ENCODE measurements at regions not wholly inside any gene's neighbourhood (a gene's known extent, or its start where the extent isn't known, plus 50 kb on each side); places are given as distances from the start of the nearest gene placed in this dataset.

- TF ChIP-seq, protein P1, sequence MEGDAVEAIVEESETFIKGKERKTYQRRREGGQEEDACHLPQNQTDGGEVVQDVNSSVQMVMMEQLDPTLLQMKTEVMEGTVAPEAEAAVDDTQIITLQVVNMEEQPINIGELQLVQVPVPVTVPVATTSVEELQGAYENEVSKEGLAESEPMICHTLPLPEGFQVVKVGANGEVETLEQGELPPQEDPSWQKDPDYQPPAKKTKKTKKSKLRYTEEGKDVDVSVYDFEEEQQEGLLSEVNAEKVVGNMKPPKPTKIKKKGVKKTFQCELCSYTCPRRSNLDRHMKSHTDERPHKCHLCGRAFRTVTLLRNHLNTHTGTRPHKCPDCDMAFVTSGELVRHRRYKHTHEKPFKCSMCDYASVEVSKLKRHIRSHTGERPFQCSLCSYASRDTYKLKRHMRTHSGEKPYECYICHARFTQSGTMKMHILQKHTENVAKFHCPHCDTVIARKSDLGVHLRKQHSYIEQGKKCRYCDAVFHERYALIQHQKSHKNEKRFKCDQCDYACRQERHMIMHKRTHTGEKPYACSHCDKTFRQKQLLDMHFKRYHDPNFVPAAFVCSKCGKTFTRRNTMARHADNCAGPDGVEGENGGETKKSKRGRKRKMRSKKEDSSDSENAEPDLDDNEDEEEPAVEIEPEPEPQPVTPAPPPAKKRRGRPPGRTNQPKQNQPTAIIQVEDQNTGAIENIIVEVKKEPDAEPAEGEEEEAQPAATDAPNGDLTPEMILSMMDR (IDR thresholded peaks at IDR 0.05; ENCODE audit: low read depth, low read length): no peak
- in situ Hi-C loops (cut with HindIII; ENCODE audit: low sequenced_read_pairs): no loop called here
- peak; percentile 28 for DNase-seq (ENCODE audit: low read depth, low spot score)
- no peak overlapping the region for H3K4me3 ChIP-seq (ENCODE audit: low read depth, low read length)
Observed at GRCh38 chr7:82701949-82702348, 258.4 kb upstream of the CACNA2D1 start.

DNA sequence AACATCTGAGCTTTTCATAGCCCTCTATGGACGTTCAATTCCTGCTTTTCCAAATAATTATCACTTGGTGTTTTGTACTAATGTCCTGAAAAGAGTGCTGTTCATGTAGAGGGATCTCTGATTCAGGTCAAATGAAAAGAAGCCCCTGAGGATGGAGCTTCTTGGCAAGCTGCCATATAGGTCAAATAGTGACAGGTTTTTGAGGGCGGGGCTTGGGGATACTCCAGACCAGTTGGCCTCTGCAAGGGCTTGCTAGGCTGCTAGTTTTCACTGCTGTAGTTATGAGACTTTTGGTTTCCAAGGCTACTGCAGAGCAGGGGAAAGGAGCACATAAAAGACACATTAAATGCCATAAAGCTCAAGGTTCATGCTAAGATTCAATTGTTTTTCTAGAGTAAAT lies 257.2 kb upstream of the CACNA2D1 start:
- TF ChIP-seq, protein P1 (IDR thresholded peaks at IDR 0.05; ENCODE audit: low read depth, low read length): no peak
- in situ Hi-C loops (cut with HindIII; ENCODE audit: low sequenced_read_pairs): no loop called here
- no peak for DNase-seq (ENCODE audit: low read depth, low spot score)
- H3K4me3 ChIP-seq (ENCODE audit: low read depth, low read length): no peak overlapping the region

DNA sequence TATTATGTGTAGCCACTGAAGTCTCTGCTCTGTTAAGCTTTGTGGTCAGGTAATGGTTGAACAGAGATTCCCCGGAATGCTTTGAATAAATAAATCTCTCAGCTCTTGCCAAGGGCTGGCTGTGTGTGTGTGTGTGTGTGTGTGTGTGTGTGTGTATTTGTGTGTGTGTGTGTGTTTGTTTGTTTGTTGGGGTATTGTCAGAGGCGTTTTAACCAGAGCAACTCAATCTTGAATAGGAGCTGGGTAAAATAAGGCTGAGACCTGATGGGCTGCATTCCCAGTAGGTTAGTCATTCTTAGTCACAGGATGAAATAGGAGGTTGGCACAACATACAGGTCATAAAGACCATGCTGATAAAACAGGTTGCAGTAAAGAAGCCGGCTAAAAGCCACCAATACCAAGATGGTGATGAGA lies 256.2 kb upstream of the CACNA2D1 start:
- TF ChIP-seq, protein P1 (IDR thresholded peaks at IDR 0.05; ENCODE audit: low read depth, low read length): no peak
- no peak overlapping the region for H3K4me3 ChIP-seq (ENCODE audit: low read depth, low read length)
- in situ Hi-C loops (cut with HindIII; ENCODE audit: low sequenced_read_pairs): no loop called here
- DNase-seq (ENCODE audit: low read depth, low spot score): peak; percentile 81

DNA sequence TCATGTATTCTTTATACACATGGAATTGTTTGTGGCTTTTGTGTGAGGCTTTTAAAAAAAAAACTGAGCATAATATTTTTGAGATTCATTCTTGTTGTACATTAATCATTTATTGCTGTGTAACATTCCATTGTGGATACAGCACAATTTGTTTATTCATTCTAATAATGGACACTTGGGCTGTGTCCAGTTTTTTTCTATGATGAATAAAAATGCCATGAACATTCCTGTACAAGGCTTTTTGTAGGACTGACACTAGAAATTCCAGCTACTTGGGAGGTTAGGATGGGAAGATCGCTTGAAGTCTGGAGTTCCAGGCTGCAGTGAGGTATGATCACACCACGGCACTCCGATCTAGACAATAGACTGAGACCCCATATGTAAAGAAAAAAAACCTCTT lies 254.3 kb upstream of the CACNA2D1 start:
- TF ChIP-seq, protein P1 (IDR thresholded peaks at IDR 0.05; ENCODE audit: low read depth, low read length): no peak
- no peak overlapping the region for H3K4me3 ChIP-seq (ENCODE audit: low read depth, low read length)
- in situ Hi-C loops (cut with HindIII; ENCODE audit: low sequenced_read_pairs): no loop called here
- DNase-seq (ENCODE audit: low read depth, low spot score): no peak

DNA sequence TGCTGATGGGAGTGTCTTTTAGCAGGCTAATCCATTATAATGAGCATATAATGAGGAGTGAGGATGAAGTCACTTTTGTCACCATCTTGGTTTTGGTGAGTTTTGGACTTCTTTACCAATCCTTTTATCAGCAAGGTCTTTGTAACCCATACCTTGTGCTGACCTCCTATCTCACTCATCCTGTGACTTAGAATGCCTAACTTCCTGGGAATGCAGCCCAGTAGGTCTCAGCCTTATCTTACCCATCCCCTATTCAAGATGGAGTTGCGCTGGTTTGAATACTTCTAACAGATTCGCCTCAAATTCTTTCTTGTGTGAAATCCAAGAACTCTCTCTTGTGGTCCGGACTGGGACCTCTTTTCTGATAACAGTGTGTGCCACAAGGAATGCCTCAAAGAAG lies 253.1 kb upstream of the CACNA2D1 start:
- no peak overlapping the region for H3K4me3 ChIP-seq (ENCODE audit: low read depth, low read length)
- TF ChIP-seq, protein P1 (IDR thresholded peaks at IDR 0.05; ENCODE audit: low read depth, low read length): no peak
- DNase-seq (ENCODE audit: low read depth, low spot score): no peak
- in situ Hi-C loops (cut with HindIII; ENCODE audit: low sequenced_read_pairs): no loop called here

- in situ Hi-C loops (cut with HindIII; ENCODE audit: low sequenced_read_pairs): no loop called here
- TF ChIP-seq, protein P1 (IDR thresholded peaks at IDR 0.05; ENCODE audit: low read depth, low read length): no peak
- DNase-seq (ENCODE audit: low read depth, low spot score): no peak
- no peak overlapping the region for H3K4me3 ChIP-seq (ENCODE audit: low read depth, low read length)
Observed at GRCh38 chr7:82694022-82694421, 250.4 kb upstream of the CACNA2D1 start.

DNA sequence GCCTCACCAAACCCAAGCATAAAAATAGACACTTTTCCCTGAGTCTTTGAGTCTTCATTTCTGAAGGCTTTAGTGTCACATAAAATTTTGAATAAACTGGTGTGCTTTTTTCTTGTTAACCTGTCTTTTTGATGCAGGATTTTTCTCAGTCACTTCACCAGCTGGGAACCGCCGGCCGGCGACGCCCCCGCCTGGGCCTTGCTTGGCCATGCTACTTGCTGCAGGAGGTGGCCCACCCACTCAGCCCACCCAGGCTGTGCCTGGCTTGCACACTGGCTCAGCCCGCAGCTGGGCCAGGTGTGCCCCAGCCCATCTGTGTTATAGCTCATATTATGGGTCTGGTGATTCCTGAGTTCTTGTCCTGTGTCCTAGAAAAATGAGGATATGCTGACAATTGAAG lies 247.4 kb upstream of the CACNA2D1 start:
- DNase-seq (ENCODE audit: low read depth, low spot score): no peak
- TF ChIP-seq, protein P1 (IDR thresholded peaks at IDR 0.05; ENCODE audit: low read depth, low read length): no peak
- in situ Hi-C loops (cut with HindIII; ENCODE audit: low sequenced_read_pairs): no loop called here
- no peak overlapping the region for H3K4me3 ChIP-seq (ENCODE audit: low read depth, low read length)
